Activated naive CD8-positive, alpha-beta T cell treated with anti-CD3 and anti-CD28 coated beads, Interleukin-2, amount 10 ng/mL, durations not matched to agents 7 days and 5 days (primary cell): ENCODE measurements at regions not wholly inside any gene's neighbourhood (a gene's known extent, or its start where the extent isn't known, plus 50 kb on each side); places are given as distances from the start of the nearest gene placed in this dataset.

Experiments
- ATAC-seq: fragments of 150-1000 bp; cut with Tn5 transposase; one replicate; pipeline ENCODE4 v1.10.0; 2021; ENCODE audit warnings: low read depth, moderate library complexity
- POLR2A ChIA-PET: fragments of 350-600 bp; sonication (Branson Sonifier 250); formaldehyde crosslinking; loops from one replicate; lab custom pipeline; 2021; ENCODE audit warnings: antibody characterized with exemption; lab: Charles Lee
- DNase-seq: peaks from one replicate; pipeline ENCODE4 v3.0.0; 2021
- H3K27ac Mint-ChIP-seq: one replicate; pipeline ENCODE4 v1.8.0; 2022; ENCODE audit warnings: mild to moderate bottlenecking, mixed read lengths
- H3K27me3 Mint-ChIP-seq: one replicate; pipeline ENCODE4 v1.8.0; 2022; ENCODE audit warnings: mild to moderate bottlenecking, moderate library complexity, mixed read lengths
- H3K36me3 Mint-ChIP-seq: one replicate; pipeline ENCODE4 v1.8.0; 2021; ENCODE audit warnings: mild to moderate bottlenecking, mixed read lengths
- H3K4me1 Mint-ChIP-seq: one replicate; pipeline ENCODE4 v1.8.0; 2021; ENCODE audit warnings: mixed read lengths
- H3K4me3 Mint-ChIP-seq: one replicate; pipeline ENCODE4 v1.8.0; 2022; ENCODE audit warnings: mild to moderate bottlenecking, moderate library complexity, mixed read lengths
- H3K9me3 Mint-ChIP-seq: one replicate; pipeline ENCODE4 v1.8.0; 2021; ENCODE audit warnings: mixed read lengths

DNA sequence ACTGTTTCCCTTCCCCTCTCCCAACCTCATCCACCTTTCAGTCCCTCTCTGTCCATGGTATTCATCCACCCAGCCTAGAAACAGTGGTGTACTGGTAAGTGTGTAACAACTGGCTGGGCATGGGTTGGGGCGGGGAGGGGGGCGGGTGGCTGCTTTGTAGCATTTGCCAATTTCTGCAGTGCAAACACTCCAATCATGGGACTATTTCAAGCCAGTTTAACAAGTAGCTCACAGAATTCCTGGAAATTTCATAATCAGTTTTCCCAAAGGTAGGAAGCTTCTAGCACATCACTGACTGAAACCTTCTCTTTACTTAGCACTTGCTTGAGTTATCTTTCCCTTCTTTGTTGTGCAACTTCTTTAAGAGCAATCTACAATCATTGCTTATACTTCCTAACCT lies 100.8 kb upstream of the WASF3 start:
- no peaks in the 10 kb centered on the region for H3K9me3 Mint-ChIP-seq
- H3K27me3 Mint-ChIP-seq, result peaks cover 27% of the 10 kb centered on the region
- no peak overlapping the region for H3K4me3 Mint-ChIP-seq
- no peaks in the 10 kb centered on the region for H3K36me3 Mint-ChIP-seq
- no peaks in the 10 kb centered on the region for H3K4me1 Mint-ChIP-seq
- no peak for ATAC-seq
- POLR2A ChIA-PET, result no interaction called here
- no peak overlapping the region for H3K27ac Mint-ChIP-seq
- no peak for DNase-seq

DNA sequence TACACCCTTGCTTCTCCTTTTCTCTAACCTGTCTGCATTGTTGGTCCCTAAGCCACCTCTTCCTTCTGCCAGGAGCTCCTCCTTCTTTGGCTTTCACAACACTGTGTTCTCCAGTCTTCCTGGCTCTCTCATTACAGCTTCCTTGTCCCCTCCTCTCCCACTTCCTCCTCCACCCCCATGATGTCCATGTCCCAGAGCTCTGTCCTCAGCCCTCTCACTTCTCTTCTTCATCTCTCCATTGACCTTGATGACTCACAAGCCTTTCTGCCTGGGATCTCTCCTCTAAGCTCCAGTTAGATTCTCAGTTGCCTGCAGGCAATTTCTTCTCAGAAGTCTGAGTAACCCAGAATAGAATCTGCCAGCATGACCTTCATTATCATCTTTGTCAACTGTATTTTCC lies 100.3 kb upstream of the WASF3 start:
- Mint-ChIP-seq H3K27ac (no peak overlapping the region), H3K4me3 (no peak overlapping the region), H3K4me1 (no peaks in the 10 kb centered on the region), H3K9me3 (no peaks in the 10 kb centered on the region), H3K36me3 (no peaks in the 10 kb centered on the region), H3K27me3 (peaks cover 25% of the 10 kb centered on the region)
- ATAC-seq (no peak), DNase-seq (no peak)
- POLR2A ChIA-PET, result no interaction called here

DNA sequence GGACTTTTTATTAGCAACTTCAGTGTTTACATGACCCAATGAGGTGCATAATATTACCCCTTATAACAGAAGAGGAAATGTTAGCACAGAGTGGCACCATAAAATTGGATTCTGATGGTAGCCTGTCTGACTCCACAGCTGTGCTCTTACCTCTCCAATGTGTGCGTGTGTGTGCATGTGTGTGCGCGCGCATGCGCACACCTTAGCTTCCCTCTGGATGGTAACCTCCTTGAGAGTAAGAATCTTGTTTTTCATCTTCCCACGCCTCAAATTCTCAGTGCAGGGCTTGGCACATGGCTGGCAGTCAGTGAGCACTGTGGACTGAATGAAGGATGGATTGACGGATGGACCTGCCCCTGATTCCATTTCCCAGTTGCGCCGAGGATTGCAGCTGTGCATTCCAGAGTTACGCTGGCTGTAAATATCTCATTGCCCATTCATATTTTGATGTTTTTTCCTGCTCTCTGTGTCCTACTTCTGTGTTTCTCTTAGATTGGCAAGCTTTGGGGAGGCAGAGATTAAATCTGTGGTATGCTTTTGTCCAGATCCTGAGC lies 99.2 kb upstream of the WASF3 start:
- no peaks in the 10 kb centered on the region for H3K9me3 Mint-ChIP-seq
- H3K36me3 Mint-ChIP-seq, result no peaks in the 10 kb centered on the region
- H3K4me1 Mint-ChIP-seq, result no peaks in the 10 kb centered on the region
- POLR2A ChIA-PET, result no interaction called here
- no peak overlapping the region for H3K27ac Mint-ChIP-seq
- no peak for DNase-seq
- peaks cover 19% of the 10 kb centered on the region for H3K27me3 Mint-ChIP-seq
- no peak for ATAC-seq
- H3K4me3 Mint-ChIP-seq, result no peak overlapping the region

DNA sequence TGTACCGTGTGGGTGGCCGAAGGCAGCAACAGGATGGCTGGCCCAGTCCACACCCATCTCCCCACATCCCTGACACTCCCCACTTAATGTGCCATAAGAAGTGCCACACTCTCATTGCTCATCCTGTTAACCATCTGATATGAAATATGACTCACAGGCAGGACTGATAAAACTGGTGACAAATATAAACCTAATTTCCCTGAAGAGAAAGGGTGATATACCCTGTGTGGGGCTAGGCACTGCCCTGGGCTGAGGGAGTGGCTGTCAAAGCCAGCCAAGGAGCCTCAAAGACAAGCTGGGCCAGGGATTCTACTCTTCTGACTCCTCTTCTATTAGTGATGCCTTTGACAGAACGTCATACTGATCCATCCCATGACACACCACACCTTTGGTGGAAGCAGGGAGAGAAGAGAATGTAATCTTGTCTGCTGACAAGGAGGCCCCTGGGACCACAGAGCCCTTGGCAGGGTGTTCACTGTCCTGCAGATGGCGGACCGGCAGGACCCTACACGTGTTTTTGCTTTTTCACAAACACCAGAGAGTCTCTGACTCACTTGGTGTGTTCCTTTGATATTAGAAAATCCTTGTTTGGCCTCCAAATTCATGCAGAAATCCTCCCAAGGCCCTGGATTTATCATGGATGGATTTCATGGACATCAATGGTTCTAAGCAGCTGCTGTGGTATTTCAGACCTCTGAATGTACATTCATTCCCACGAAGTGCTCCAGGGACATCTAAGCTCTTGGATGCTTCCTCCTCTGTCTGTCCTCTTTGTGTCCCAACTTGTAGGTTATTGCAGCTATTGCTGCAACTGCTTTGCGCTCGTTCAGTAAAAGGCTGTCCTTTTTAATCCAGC lies 98.0 kb upstream of the WASF3 start:
- peaks cover 8% of the 10 kb centered on the region for H3K27me3 Mint-ChIP-seq
- H3K4me3 Mint-ChIP-seq, result no peak overlapping the region
- DNase-seq (no peak), ATAC-seq (no peak)
- H3K4me1 Mint-ChIP-seq, result no peaks in the 10 kb centered on the region
- no peaks in the 10 kb centered on the region for H3K9me3 Mint-ChIP-seq
- H3K36me3 Mint-ChIP-seq, result no peaks in the 10 kb centered on the region
- POLR2A ChIA-PET, result no interaction called here
- H3K27ac Mint-ChIP-seq, result no peak overlapping the region

DNA sequence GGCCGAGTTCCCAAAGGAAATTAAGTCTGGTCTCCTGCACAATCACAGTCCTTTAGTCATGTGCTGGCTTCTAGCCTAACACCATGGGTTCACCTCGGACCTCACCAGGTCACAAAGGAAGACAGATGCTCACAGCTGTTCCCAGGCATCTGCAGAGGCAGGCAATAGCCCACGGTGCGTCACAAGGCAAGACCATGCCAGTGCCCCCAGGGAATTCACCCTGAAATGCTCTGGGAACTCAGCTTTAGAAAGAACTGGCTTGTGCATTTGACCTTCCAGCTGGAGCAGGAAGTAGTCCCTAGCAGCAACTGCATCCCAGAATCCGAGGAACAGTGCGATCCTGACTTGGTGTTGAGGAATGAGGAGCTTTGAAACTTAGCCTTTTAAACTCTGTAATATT lies 96.8 kb upstream of the WASF3 start:
- POLR2A ChIA-PET, result no interaction called here
- DNase-seq (no peak), ATAC-seq (no peak)
- Mint-ChIP-seq H3K27ac (no peak overlapping the region), H3K4me3 (no peak overlapping the region), H3K36me3 (no peaks in the 10 kb centered on the region), H3K4me1 (no peaks in the 10 kb centered on the region), H3K27me3 (peaks cover 5% of the 10 kb centered on the region), H3K9me3 (no peaks in the 10 kb centered on the region)

DNA sequence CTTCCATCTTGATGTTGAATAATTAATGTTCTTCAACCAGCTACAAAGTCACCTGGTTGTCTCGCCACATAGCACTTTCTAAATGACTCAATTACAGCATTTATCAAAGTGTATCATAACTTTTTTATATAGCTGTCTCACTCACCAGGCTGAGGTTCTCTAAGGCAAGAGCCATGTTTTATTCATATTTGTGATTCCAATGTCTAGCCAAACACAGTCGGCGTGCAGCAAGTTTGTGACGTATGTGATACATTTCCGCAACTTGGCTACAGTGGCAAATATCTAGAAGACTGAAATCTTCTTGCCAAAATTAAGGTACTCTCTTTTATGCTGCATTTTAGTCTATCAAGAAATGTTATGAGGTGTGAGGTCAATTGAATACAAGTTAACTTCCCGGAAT lies 94.2 kb upstream of the WASF3 start:
- Mint-ChIP-seq H3K27ac (no peak overlapping the region), H3K36me3 (no peaks in the 10 kb centered on the region), H3K4me3 (no peak overlapping the region), H3K27me3 (peaks cover 5% of the 10 kb centered on the region), H3K4me1 (no peaks in the 10 kb centered on the region), H3K9me3 (no peaks in the 10 kb centered on the region)
- no peak for DNase-seq
- POLR2A ChIA-PET, result no interaction called here
- no peak for ATAC-seq

DNA sequence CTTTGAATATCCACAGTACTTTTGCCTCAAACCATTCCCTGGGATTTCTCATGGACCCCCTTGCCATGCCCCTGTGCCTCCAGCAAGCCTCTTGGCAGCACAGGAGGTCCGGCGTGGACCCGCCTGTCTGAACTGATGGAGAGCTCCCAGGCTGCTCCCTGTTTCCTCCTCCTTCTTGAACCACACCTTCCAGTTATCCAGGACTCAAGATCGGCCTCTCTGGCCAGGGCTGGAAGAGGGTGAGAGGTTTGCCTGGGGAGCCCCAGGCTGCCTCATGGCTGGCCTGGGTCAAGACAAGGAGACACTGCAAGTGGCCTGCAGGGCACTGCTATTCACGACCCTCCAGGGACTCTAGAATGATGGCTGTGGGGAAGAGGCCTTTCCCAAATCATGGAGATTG lies 93.6 kb upstream of the WASF3 start:
- ATAC-seq, result no peak
- no peaks in the 10 kb centered on the region for H3K36me3 Mint-ChIP-seq
- POLR2A ChIA-PET, result no interaction called here

DNA sequence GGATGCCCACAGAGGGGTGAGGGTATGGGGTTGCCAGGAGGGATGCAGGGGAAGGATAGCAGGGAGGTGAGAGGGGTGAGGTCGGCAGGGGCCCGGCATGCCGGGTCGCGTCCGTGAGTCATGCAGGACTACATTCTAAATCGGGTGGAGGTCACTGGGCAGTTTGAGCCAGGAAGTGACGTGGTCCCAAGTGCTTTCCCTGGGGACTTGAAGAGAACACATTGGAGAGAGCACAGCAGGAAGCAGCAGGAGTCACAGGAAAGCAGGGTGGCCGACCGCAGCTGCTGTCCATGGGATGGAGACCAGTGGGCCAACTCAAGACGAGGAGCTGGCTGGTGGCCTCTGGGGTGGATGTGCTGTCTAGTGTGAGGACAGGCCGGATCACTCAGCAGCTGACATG lies 92.0 kb upstream of the WASF3 start:
- no peaks in the 10 kb centered on the region for H3K9me3 Mint-ChIP-seq
- no peaks in the 10 kb centered on the region for H3K4me1 Mint-ChIP-seq
- no peak overlapping the region for H3K4me3 Mint-ChIP-seq
- POLR2A ChIA-PET, result no interaction called here
- ATAC-seq (no peak), DNase-seq (no peak)
- peaks cover 3% of the 10 kb centered on the region for H3K27me3 Mint-ChIP-seq
- no peaks in the 10 kb centered on the region for H3K36me3 Mint-ChIP-seq
- no peak overlapping the region for H3K27ac Mint-ChIP-seq

More for the DNA sequence above, 93.6 kb upstream of the WASF3 start:
- Mint-ChIP-seq H3K27me3 (peaks cover 5% of the 10 kb centered on the region), H3K4me3 (no peak overlapping the region), H3K27ac (no peak overlapping the region), H3K9me3 (no peaks in the 10 kb centered on the region), H3K4me1 (no peaks in the 10 kb centered on the region)
- no peak for DNase-seq

DNA sequence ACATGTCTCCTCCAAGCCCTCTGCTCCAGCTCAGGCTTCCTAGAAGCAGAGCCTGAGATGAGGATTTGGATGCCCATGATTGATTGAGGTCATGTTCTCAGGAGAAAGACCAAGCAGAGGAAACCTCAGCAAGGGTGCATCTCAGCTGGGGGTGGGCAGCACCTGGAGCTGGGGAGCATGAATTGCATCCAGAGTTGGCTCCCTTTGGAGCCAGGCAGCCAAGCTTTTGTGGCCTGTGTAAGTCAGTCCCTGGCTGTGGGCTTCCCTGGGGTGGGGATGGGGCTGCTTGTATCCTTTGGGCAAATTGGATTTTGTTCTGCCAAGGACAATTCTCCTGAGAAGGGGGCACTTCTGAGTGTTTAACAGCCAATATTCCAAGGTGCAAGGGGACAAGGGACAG lies 91.5 kb upstream of the WASF3 start:
- H3K27ac Mint-ChIP-seq, result no peak overlapping the region
- POLR2A ChIA-PET, result no interaction called here
- DNase-seq (no peak), ATAC-seq (no peak)
- no peaks in the 10 kb centered on the region for H3K36me3 Mint-ChIP-seq
- no peaks in the 10 kb centered on the region for H3K4me1 Mint-ChIP-seq
- H3K4me3 Mint-ChIP-seq, result no peak overlapping the region
- no peaks in the 10 kb centered on the region for H3K9me3 Mint-ChIP-seq
- peaks cover 3% of the 10 kb centered on the region for H3K27me3 Mint-ChIP-seq

DNA sequence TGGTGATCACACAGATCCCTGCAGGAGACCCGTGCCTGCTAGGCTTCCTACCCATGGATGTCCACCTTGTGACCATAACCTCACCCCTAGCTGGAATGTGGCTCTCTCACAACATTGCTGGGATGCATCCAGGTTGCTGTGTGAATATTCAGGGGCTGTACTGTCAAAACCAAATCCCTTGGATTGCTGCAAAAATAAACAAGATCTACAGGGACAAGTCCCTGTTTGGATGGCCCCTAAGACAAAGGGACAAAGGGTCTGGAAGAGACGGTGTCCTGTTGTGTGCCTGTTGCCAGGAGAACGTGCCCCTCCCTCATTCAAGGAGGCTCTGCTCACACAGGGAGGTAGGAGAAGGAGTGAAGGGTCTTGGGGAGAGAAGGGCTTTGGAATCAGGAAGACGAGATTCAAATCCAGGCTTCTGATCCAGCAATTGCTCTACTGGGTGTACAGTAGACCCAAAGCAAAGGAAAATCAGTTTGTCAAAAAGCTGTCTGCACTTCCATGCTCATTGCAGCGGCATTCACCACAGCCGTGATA lies 89.2 kb upstream of the WASF3 start:
- Mint-ChIP-seq H3K4me3 (no peak overlapping the region), H3K27me3 (peaks cover 6% of the 10 kb centered on the region), H3K36me3 (no peaks in the 10 kb centered on the region), H3K9me3 (peaks cover 2% of the 10 kb centered on the region), H3K4me1 (no peaks in the 10 kb centered on the region), H3K27ac (no peak overlapping the region)
- POLR2A ChIA-PET, result no interaction called here
- no peak for DNase-seq
- no peak for ATAC-seq

DNA sequence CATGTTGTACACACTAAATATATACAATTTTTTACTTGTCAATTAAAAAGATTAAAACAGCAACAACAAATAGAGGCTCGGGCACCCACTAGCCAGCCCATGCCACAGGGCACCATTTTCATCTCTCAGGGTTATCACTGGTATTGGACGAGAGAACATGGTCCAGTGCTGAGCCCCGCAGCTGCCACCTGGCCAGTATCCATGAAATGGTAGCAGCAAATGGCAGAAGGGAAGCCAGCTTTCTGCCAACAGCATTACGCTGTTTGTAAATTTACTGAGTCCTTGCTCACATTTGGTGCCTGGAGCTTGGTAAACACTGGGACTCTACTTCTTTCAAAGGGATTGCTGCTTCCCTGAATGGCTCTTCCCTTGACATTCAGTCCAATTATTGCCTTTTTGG lies 87.9 kb upstream of the WASF3 start:
- ATAC-seq (no peak), DNase-seq (no peak)
- H3K36me3 Mint-ChIP-seq, result no peaks in the 10 kb centered on the region
- POLR2A ChIA-PET, result no interaction called here
- H3K4me3 Mint-ChIP-seq, result no peak overlapping the region
- H3K4me1 Mint-ChIP-seq, result no peaks in the 10 kb centered on the region
- peaks cover 2% of the 10 kb centered on the region for H3K9me3 Mint-ChIP-seq
- H3K27me3 Mint-ChIP-seq, result peaks cover 6% of the 10 kb centered on the region
- no peak overlapping the region for H3K27ac Mint-ChIP-seq

DNA sequence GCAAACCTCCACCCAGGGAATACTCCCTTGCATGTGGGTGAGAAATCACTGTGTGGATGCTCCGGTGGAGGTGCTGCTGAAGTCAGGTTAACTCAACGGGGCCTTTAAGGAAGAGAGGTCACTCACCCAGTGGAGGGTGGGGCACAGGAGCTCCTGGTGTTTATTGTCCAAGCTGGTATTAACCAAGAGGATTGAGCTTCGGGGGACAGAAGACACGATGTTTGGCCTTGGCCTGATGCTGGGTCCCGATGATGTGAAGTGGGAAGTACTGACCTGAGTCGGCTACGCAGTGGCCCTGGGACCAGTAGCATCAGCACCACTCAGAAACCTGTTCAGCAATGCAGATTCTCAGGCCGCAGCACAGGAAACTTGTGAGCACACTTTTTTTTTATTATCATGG lies 85.7 kb upstream of the WASF3 start:
- POLR2A ChIA-PET, result no interaction called here
- peaks cover 2% of the 10 kb centered on the region for H3K9me3 Mint-ChIP-seq
- no peak overlapping the region for H3K27ac Mint-ChIP-seq
- ATAC-seq (no peak), DNase-seq (no peak)
- peaks cover 8% of the 10 kb centered on the region for H3K27me3 Mint-ChIP-seq
- H3K4me3 Mint-ChIP-seq, result no peak overlapping the region
- H3K4me1 Mint-ChIP-seq, result peaks cover 6% of the 10 kb centered on the region
- no peaks in the 10 kb centered on the region for H3K36me3 Mint-ChIP-seq

DNA sequence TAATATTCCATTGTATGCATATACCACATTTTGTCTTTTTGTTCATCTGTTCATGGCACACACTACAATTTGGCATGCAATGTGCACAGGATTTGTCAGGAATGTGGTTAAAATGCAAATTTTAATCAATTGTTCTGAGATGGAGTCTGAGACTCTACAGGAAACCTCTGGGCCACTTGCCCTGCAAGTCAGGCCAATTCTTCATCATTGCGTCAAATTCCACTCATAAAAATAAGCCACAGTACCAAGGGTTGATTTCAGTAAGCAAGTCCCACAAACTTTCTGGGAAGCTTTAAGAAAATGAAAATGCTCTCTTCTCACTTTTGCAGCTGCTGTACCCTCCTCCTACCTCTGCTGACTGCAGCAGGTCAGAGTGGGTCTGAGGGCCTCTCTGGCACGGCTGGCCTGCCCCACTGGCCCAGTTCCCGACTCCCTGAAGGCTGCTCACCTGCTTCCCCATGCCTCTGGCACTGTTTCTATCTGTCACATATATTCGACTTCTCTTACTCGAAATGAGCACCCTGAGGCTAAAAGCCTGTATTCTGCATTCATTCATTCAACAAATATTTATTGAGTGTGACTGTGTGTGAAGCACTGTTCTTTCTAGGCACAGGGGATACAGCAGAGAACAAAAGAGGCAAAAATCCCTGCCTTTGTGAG lies 83.8 kb upstream of the WASF3 start:
- peaks cover 6% of the 10 kb centered on the region for H3K27me3 Mint-ChIP-seq
- no peak overlapping the region for H3K4me3 Mint-ChIP-seq
- DNase-seq (no peak), ATAC-seq (no peak)
- H3K9me3 Mint-ChIP-seq, result peaks cover 2% of the 10 kb centered on the region
- H3K4me1 Mint-ChIP-seq, result peaks cover 8% of the 10 kb centered on the region
- H3K27ac Mint-ChIP-seq, result no peak overlapping the region
- POLR2A ChIA-PET, result no interaction called here
- H3K36me3 Mint-ChIP-seq, result no peaks in the 10 kb centered on the region

DNA sequence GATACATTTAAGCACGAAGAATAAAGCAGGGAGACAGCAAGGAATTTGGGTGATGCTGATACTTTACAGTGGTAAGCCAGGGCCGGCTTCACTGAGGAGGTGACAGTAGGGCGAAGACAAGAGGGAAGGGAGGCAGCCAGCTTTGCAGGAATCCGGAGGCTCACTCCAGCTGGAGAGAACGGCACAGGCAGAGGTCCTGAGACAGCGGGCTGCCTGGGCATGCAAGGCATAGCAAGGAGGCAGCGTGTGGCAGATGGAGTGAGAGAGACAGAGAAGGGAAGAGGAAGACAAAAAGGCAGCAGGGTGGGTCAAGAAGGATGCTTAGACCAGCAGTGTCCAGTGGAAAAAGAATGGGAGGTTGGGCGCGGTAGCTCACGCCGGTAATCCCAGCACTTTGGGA lies 83.2 kb upstream of the WASF3 start:
- H3K9me3 Mint-ChIP-seq, result peaks cover 2% of the 10 kb centered on the region
- peaks cover 6% of the 10 kb centered on the region for H3K27me3 Mint-ChIP-seq
- peaks cover 8% of the 10 kb centered on the region for H3K4me1 Mint-ChIP-seq
- no peak overlapping the region for H3K27ac Mint-ChIP-seq
- no peak overlapping the region for H3K4me3 Mint-ChIP-seq
- no peak for DNase-seq
- POLR2A ChIA-PET, result no interaction called here
- no peak for ATAC-seq
- no peaks in the 10 kb centered on the region for H3K36me3 Mint-ChIP-seq
